ENCODE measurements at regions not wholly inside any gene's neighbourhood (a gene's known extent, or its start where the extent isn't known, plus 50 kb on each side); places are given as distances from the start of the nearest gene placed in this dataset.

- TF ChIP-seq CTCF (IDR thresholded peaks at IDR 0.05) (no peak), POLR2AphosphoS5 (IDR thresholded peaks at IDR 0.05) (no peak), POLR2A (IDR thresholded peaks at IDR 0.05; ENCODE audit: low read depth) (no peak)
Observed at GRCh38 chr20:11200423-11200822, 526.6 kb upstream of the JAG1 start.
